ENCODE measurements at regions not wholly inside any gene's neighbourhood (a gene's known extent, or its start where the extent isn't known, plus 50 kb on each side); places are given as distances from the start of the nearest gene placed in this dataset.

DNA sequence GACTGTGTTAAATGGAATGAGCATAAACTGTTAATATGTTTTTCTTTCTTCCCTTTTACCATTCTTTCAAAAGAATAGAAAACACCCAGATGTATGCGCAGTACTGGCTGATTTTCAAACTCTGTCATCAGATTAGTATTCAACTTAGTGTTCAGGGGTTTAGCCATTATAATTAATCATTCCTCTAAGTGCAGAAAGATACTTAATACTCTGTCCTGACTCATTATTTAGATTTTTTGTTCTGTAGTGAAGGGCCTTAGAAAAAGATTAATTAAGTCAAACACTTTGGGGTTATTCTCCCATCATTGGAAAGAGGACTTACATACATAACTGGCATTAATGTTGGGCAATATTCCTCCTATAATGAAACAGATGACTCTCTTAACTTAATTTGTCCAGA lies 1316.7 kb upstream of the SLC10A2 start:
- in situ Hi-C loops (cut with MboI; ENCODE audit: low sequenced_read_pairs), result no loop called here

DNA sequence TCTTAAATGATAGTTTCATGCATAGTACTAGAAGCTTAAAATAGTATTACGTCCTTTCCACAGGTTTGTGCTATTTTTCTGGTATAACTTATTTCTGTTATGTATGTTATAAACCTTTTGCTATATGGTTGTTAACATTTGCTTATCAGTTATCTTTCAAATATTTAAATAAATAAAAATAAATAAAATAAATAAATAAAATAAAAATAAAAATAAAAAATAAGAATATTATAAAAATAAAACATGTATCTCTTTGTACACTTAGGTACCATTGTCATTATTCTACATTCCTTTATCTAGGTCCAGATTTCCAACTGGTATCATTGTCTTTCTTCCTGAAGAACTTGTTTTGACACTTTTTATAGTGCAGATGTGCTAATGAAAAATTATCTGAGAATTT lies 1310.4 kb upstream of the SLC10A2 start:
- in situ Hi-C loops (cut with MboI; ENCODE audit: low sequenced_read_pairs), result no loop called here

DNA sequence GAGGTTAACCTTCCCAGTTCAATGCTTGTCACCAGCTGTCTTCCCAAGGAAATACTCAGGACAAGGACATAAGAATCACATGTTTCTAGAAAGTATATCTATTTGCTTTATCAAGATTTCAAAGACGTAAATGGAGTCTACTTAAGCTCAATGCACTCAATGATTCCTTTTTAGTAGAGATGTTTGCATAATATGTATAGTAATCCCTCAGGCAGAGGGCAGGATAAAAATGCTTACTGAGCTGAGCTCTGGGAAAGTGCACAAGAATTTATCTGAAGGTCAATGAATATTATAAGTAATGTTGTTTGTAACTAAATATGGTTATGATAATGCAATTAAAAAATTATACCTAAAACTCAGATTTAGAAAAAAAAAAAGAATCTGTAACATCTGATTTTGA lies 1309.4 kb upstream of the SLC10A2 start:
- in situ Hi-C loops (cut with MboI; ENCODE audit: low sequenced_read_pairs), result no loop called here

DNA sequence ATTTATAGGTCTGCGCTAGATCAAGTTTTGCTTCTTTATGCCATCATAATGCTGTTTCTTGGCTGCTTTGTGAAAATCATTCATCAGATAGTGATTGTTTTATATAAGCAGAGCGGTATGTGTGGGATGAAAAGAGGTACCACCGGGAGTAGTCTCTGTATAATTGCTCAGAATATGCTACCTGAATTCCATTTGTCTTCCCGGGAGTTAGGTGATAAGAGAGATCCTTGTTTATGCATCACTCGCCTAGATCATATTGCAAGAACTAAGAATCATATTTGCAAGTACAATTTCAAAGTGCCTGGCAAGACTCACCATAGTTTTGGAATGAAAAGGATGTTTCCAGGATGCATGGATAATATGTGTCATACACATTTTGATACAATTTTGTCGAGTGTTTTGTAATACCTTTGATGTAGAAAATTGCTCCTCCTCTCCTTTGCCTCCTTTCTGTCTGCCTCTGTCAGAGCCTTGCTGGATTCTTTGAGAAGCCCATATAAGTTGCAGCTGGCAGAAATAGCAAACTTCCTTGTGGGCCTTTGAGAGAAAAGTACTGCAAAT lies 1306.0 kb upstream of the SLC10A2 start:
- in situ Hi-C loops (cut with MboI; ENCODE audit: low sequenced_read_pairs), result no loop called here

DNA sequence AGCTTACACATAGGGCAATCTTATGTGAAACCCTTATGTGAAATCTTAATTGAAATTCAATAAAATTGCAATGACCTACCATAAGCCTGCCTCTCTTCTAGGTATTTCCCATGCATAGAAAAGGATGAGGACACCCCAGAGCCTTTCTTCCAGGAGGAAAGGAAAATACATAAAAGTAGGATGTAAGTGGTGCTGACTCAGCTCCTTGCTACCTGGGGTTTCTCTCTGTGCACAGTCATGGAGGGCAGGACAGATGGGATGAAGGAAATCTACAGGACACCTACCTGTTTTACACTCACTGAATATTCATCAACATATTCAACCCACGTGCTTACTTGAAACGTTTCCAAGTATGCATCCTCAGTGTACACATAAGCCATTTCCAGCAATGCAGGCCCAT lies 1299.2 kb upstream of the SLC10A2 start:
- in situ Hi-C loops (cut with MboI; ENCODE audit: low sequenced_read_pairs), result no loop called here

DNA sequence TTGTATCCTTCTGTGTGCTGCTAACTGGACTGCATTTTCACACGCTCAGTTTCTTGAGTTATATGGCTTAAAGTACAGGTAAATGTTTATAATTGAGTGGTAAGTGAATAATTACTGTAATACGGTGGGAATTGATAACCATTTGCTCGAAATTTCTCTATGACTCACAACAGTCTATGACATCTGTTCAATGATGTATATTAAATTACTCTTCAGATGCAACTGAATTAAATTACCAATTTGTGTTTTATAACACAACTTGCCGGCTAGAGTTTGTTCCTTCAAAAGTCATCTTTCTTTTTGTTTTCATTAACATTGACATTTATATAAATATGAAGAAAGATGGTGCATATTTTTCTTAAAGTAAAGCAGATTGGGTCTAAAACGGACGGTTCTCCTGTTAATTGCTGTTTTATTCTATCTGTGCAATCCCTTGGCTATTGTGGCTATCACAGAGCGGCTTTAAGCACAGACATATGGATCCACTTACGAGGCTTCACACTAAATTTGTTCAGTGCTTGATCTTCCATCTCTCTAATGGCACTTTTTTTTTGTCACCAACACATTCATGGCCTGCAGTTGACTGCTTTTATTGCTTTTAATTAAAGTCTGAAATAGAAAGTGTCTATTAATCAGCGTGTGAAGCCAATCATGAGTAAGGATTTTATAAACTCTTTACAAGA lies 1291.6 kb upstream of the SLC10A2 start:
- in situ Hi-C loops (cut with MboI; ENCODE audit: low sequenced_read_pairs), result no loop called here

DNA sequence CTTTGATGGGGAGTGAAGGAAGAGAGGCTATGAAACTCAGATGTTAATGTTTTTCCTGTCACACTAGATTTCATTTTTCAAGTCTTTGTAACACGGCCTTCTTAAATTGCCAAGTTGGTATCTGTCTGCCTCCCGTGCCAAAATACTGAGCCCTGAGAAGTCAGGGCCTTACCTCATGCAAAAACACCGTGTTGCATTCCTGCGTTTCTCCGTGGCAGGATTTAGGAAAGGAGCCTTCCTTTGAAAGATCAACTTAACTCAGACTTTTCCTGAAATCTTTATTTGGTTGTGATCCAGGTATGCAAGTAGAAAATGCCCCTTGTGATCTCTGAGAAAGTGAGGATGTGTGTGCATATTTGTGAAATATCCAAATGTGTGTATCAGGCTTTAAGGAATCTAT lies 1291.0 kb upstream of the SLC10A2 start:
- in situ Hi-C loops (cut with MboI; ENCODE audit: low sequenced_read_pairs), result no loop called here

DNA sequence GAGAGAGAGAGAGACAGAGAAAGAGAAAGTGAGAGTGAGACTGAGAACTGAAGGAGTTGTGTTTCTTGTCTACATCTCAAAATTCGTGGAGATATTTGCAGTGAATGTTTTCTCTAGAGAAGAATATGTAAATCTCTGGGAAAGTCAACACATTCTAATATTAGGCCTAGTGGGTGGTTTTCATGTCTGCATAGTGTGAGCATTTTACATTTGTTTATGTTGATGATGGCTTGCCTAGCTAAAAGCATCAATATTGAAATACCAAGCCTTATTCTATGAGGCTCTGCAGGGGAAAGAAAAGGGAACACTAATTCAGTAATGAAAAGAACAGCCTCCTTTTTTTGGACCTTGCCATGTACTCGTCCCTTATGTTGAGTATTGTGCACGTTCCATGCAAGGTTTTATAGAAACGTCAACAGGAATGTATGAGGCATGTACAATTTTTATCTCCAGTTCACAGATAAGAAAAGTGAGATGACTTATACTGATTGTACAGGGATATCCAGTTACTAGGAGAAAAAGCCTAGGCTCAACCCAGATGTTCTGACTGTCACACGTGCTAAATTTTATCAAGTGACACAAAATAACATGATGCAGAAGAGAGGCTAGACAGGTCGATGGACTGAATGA lies 1288.9 kb upstream of the SLC10A2 start:
- in situ Hi-C loops (cut with MboI; ENCODE audit: low sequenced_read_pairs), result no loop called here

DNA sequence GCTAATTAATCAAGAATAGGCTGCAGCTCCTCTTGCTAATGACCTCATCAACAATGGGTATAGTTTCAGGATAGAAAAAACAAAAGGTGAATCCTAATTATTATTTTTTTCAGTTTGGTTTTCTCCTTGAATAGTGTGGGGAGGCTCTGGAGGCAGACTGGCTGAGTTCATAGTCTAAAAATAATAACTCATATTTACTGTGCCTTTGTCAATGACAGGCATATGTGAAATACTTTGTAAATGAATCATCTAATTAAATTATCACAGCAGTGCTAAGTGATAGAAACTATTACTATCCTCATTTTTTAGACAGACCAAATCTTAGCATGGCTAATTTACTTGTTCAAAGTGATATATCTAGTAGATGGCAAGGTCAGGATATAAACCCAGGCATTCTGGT lies 1261.0 kb upstream of the SLC10A2 start:
- in situ Hi-C loops (cut with MboI; ENCODE audit: low sequenced_read_pairs), result no loop called here

DNA sequence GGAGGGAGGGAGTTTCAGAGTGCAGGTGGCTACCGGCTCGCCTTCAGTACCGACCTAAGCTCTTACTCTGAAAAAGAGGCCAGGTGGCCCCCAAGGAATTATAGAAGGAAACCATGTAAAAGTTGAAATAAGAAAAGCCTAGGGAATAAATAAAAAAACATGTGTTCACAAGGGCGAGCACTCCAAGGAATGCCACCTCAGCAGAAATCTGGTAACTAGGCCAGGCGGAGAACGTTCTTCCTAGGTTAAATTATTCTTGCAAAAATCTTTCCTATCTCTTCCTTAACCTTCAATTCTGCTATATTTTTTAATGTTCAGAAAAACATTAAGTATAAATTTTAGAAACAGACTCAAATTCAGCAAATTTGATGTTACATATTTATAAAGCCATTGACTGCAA lies 1260.3 kb upstream of the SLC10A2 start:
- in situ Hi-C loops (cut with MboI; ENCODE audit: low sequenced_read_pairs), result no loop called here

DNA sequence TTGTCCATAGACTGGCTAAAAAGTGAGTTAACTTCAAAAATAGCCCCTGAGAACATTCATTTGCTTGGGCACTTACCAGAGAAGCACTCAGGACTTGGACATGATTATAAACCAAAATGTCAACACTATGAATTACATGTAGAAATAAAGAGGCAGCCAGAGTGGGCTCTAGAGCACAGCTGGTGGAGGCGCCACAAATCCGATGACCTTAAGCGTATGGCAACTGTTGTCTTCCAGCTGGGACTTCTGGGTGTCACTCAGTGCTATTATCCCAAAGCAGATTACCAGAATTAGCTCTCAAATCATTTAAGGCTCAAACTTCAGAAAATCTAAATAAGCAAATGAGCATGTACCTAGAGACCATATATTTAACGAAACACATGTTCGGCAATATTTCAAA lies 1255.5 kb upstream of the SLC10A2 start:
- in situ Hi-C loops (cut with MboI; ENCODE audit: low sequenced_read_pairs), result no loop called here

DNA sequence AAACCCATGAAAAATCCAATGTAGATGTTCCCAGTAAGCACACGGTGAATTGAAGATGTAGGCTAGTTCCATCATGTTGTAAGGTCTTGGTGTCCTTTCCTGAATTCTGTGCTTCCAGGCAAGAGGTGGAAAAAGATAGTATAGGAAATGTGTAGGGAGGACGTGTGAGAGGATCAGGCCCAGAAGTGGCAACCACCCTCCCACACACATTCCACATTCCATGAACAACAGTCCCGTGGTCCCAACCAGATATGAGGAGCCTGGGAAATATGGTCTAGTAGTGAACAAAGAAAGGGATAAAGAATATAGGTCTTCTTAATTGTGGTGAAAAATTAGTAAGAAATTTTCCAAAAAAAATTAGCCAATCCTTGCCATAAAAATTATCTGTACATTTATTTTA lies 1254.2 kb upstream of the SLC10A2 start:
- in situ Hi-C loops (cut with MboI; ENCODE audit: low sequenced_read_pairs), result no loop called here

DNA sequence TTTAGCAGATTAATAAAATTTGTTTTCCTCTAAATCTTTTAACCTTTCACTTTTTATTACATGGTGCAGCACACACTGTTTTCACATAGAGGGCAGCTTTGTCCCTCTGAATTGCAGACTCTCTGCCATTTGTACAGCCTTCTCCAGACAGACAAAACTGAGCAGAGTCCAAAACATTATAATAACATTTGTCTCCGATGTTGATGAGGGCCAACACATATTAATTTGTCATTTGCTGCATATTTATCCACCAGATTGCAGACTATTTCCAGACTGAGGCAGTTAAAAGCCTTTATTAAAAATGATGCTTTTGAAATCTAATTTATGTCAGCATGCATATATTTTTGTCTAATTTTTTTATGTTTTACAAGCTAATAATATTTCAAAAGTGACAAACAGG lies 1251.9 kb upstream of the SLC10A2 start:
- in situ Hi-C loops (cut with MboI; ENCODE audit: low sequenced_read_pairs), result no loop called here

DNA sequence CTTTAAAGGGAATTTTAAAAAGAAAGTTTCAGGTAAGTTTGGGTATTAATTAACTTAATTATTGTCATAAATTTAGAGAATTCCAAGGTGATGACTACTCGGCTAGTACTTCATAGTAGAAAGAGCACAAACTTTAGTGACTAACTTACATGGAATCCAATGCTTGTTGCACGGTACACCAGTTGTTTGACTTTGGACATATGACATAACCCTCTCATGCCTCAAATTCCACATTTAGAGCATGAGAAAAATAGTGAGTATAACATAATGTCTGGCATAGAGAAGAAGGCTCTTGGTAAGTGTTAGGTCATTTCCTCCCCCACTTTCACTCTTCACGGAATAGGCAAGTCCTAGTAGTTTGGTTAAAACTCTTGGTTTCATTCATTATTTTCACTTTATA lies 1249.4 kb upstream of the SLC10A2 start:
- in situ Hi-C loops (cut with MboI; ENCODE audit: low sequenced_read_pairs), result no loop called here

DNA sequence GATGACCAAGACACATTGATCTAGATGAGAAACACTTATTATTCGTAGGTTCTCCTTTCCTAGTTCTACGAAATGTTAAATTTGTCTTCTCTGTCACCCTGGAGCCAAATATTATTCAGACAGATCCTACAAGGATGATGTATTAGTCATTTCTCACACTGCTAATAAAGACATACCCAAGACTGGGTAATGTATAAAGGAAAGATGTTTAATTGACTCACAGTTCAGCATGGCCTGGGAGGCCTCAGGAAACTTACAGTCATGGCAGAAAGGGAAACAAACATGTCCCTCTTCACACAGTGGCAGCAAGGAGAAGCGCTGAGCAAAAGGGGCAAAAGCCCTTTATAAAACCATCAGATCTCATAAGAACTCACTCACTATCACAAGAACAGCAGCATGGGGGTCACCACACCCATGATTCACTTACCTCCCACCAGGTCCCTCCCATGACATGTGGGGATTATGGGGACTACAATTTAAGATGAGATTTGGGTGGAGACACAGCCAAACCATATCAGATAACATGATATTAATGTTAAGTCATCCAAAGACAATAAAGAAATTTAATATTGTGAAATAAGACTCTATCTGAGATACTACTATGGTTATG lies 1248.8 kb upstream of the SLC10A2 start:
- in situ Hi-C loops (cut with MboI; ENCODE audit: low sequenced_read_pairs), result no loop called here

DNA sequence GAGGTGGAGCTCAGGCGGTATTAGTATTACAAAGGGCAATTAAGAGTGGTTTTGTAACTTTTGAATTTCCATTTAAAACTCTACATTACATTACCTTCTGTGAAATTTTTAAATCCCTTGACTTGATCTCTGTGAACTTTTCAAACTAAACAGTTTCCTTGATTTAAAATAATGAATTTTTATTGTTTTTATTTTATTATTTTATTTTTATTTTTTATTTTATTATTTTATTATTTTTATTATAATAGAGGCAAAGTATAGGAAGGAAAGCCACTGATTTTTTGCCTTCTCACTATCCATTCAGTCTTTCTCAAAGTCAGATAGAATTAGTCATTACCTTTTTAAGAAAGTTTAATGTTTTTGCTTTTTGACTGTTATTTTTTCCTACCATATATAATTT lies 1248.1 kb upstream of the SLC10A2 start:
- in situ Hi-C loops (cut with MboI; ENCODE audit: low sequenced_read_pairs), result no loop called here

DNA sequence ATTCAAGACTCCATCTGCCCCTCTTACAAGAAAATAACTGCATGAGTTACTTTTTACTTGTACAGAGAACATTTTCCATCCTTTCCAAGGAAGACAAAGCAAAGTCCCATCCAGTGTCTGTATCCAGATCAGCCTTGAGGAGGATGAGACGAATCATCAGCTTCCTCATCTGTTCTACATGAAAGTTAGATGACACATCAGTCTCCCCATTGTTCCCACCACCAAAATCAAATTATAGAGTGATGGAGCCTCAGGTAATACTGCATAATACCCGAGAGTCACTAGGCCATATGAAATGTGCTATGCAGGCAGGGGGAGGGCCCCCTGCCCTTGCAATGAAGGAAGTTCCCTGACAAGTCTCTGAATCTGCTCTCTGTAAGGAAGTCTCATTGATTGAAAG lies 1244.6 kb upstream of the SLC10A2 start:
- in situ Hi-C loops (cut with MboI; ENCODE audit: low sequenced_read_pairs), result no loop called here

DNA sequence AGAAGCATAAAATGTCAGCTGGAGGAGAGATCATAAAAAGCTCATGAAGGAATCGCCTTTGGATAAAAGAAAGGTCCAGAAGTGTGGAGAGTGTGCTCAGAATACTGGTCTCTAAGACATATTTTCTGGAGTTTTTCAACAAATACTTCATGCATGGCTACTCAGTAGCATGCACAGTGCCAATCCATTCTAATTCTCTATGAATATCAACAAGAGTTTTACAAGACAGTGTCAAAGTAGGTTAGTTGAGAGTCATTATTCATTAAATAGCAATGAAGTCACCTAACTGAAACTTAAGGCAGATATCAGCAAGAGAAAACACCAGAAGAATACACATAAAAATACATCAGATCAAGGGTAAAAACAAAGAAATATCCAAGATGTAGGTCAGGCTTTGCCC lies 1243.2 kb upstream of the SLC10A2 start:
- in situ Hi-C loops (cut with MboI; ENCODE audit: low sequenced_read_pairs), result no loop called here

DNA sequence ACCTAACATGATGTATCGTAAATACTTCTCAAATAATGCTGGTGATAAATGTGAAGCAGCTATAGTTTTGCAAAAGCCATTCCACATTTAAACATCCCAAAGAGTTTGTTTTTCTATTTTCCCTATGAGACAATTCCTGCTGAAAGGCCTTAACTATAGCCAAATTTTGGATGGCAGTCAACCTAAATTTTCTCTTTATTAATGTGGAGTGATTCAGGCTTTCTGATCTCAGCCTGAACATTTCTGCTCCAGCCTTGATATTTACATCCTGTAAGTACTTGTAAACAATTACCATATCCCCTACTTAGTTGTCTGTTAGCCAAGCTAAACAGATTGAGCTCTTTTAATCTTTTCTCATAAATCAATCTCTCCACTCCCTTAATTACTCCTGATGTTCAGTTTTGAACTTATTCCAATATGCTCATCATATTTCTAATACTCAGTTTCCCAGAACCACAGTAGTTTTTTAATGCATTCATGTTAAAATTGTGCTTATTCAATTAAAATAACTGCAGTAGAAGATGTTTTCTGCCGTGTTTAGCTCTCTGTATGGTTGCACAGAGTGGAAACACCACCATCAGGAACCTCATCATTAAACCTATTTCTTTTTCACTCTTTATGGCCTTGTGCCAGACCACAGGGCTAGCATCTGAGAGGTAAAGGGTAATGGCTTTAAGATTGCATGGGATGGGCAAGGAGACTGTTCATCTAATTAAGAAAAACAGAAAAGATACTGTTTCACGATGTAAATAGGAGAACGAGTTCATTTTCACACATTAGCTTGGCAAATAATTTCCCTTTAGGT lies 1235.2 kb upstream of the SLC10A2 start:
- in situ Hi-C loops (cut with MboI; ENCODE audit: low sequenced_read_pairs), result no loop called here

DNA sequence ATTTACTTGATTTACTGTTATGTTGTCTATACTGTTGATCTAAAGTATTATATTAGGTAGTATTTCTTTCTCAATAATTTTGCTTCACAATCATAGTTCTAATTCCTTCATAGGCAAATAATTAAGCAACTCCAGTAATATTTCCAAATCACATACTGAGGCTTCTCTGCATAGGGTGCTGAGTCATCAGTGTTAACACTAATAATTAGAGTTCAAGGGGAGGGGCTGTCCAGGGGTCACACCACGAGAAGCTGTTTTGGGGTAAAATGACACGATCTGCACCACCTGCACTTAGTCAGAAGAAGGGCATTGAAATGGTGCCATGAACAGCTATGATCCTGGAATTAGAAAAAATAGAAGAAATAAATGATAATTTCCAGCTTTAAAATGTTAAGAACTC lies 1230.9 kb upstream of the SLC10A2 start:
- in situ Hi-C loops (cut with MboI; ENCODE audit: low sequenced_read_pairs), result no loop called here

DNA sequence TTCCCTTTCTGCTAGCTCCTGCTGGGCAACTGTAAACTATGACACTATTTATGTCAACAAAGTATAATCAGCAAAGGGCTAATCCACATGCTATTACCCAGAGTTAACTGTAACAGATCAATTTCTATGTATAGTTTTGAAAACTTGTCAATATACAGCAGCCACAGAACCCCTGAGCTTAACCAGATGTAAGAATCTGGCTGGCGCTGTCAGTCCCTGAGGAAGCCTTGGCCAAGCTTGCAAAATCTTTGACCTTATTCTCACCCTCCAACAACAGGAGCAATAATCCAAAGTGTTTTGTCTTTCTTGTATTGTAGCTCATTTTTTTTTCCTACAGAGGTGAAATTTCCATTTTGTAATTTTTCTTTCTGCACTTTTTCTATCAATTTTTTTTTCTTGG lies 1230.1 kb upstream of the SLC10A2 start:
- in situ Hi-C loops (cut with MboI; ENCODE audit: low sequenced_read_pairs), result no loop called here

DNA sequence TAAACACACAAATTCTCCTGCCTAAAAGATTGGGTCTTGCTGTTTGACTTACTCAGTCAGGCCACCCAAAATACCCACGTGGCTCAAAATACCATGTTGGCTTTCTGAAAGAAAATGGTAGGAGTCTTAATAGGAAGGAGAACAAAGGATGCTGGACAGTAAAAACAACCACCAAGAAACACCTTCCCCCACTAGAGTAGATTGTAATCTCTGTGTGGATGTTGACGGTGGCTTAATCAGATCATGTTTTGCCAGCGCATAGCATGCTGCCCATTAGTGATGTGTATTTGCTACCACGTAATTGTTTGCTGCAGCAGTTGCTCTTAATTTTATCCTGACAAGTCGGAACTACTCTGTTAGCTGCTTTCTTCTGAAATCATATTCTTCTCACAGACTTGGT lies 1229.3 kb upstream of the SLC10A2 start:
- in situ Hi-C loops (cut with MboI; ENCODE audit: low sequenced_read_pairs), result no loop called here

Data from HL-60/S4 (cell line).